ENCODE measurements at regions not wholly inside any gene's neighbourhood (a gene's known extent, or its start where the extent isn't known, plus 50 kb on each side); places are given as distances from the start of the nearest gene placed in this dataset.

GRCh38 chr9:87070336-87070735 lies 123.0 kb upstream of the GAS1 start:
- no peak overlapping the region for H3K4me3 ChIP-seq (ENCODE audit: low read length)
- ATAC-seq, result no peak
- no peak overlapping the region for H3K27ac ChIP-seq (ENCODE audit: low read length)
- no peak for DNase-seq
- H3K27me3 ChIP-seq (ENCODE audit: control insufficient read depth, insufficient read depth), result no peaks in the 10 kb centered on the region
- intact Hi-C loops (cut with DNase I), result no loop called here
- no peaks in the 10 kb centered on the region for H3K9me3 ChIP-seq (ENCODE audit: control insufficient read depth, low read length)
- 70% methylated on average over 3 of the region's 3 CpGs for WGBS
- no peaks in the 10 kb centered on the region for H3K4me1 ChIP-seq (ENCODE audit: control insufficient read depth, insufficient read depth, low read length)

- Histone ChIP-seq H3K4me1 (ENCODE audit: control insufficient read depth, insufficient read depth, low read length) (no peaks in the 10 kb centered on the region), H3K27me3 (ENCODE audit: control insufficient read depth, insufficient read depth) (no peaks in the 10 kb centered on the region), H3K4me3 (ENCODE audit: low read length) (no peak overlapping the region), H3K9me3 (ENCODE audit: control insufficient read depth, low read length) (no peaks in the 10 kb centered on the region), H3K27ac (ENCODE audit: low read length) (no peak overlapping the region)
- WGBS, result 95% methylated on average over 3 of the region's 3 CpGs
- ATAC-seq (no peak), DNase-seq (no peak)
- intact Hi-C loops (cut with DNase I), result no loop called here
These were observed 124.2 kb upstream of the GAS1 start for GRCh38 chr9:87071473-87071872.

GRCh38 chr9:87073692-87074091 lies 126.4 kb upstream of the GAS1 start:
- H3K27ac ChIP-seq (ENCODE audit: low read length), result no peak overlapping the region
- DNase-seq (no peak), ATAC-seq (no peak)
- H3K27me3 ChIP-seq (ENCODE audit: control insufficient read depth, insufficient read depth), result no peaks in the 10 kb centered on the region
- 88% methylated on average over 6 of the region's 6 CpGs for WGBS
- H3K4me1 ChIP-seq (ENCODE audit: control insufficient read depth, insufficient read depth, low read length), result no peaks in the 10 kb centered on the region
- no peaks in the 10 kb centered on the region for H3K9me3 ChIP-seq (ENCODE audit: control insufficient read depth, low read length)
- no peak overlapping the region for H3K4me3 ChIP-seq (ENCODE audit: low read length)
- intact Hi-C loops (cut with DNase I), result no loop called here

- no peaks in the 10 kb centered on the region for H3K4me1 ChIP-seq (ENCODE audit: control insufficient read depth, insufficient read depth, low read length)
- no peak overlapping the region for H3K4me3 ChIP-seq (ENCODE audit: low read length)
- DNase-seq (peak in 1 of 3 donors; percentile 24), ATAC-seq (no peak)
- intact Hi-C loops (cut with DNase I), result no loop called here
- H3K27me3 ChIP-seq (ENCODE audit: control insufficient read depth, insufficient read depth), result no peaks in the 10 kb centered on the region
- WGBS, result 94% methylated on average over 3 of the region's 3 CpGs
- no peak overlapping the region for H3K27ac ChIP-seq (ENCODE audit: low read length)
- H3K9me3 ChIP-seq (ENCODE audit: control insufficient read depth, low read length), result no peaks in the 10 kb centered on the region
These were observed 128.2 kb upstream of the GAS1 start for GRCh38 chr9:87075537-87075936.

- DNase-seq (no peak), ATAC-seq (no peak)
- intact Hi-C loops (cut with DNase I), result no loop called here
These were observed 129.5 kb upstream of the GAS1 start for GRCh38 chr9:87076825-87077224.

GRCh38 chr9:87077986-87078385 lies 130.7 kb upstream of the GAS1 start:
- DNase-seq, result no peak
- H3K27ac ChIP-seq (ENCODE audit: low read length), result no peak overlapping the region
- no peaks in the 10 kb centered on the region for H3K27me3 ChIP-seq (ENCODE audit: control insufficient read depth, insufficient read depth)
- ATAC-seq, result no peak
- no peaks in the 10 kb centered on the region for H3K9me3 ChIP-seq (ENCODE audit: control insufficient read depth, low read length)
- H3K4me1 ChIP-seq (ENCODE audit: control insufficient read depth, insufficient read depth, low read length), result peaks cover 3% of the 10 kb centered on the region
- H3K4me3 ChIP-seq (ENCODE audit: low read length), result no peak overlapping the region
- 89% methylated on average over 3 of the region's 3 CpGs for WGBS
- intact Hi-C loops (cut with DNase I), result no loop called here

More at GRCh38 chr9:87076825-87077224, 129.5 kb upstream of the GAS1 start:
- Histone ChIP-seq H3K4me3 (ENCODE audit: low read length) (no peak overlapping the region), H3K27ac (ENCODE audit: low read length) (no peak overlapping the region), H3K9me3 (ENCODE audit: control insufficient read depth, low read length) (no peaks in the 10 kb centered on the region), H3K27me3 (ENCODE audit: control insufficient read depth, insufficient read depth) (no peaks in the 10 kb centered on the region), H3K4me1 (ENCODE audit: control insufficient read depth, insufficient read depth, low read length) (peaks cover 3% of the 10 kb centered on the region)
- 53% methylated on average over 2 of the region's 2 CpGs for WGBS

- Histone ChIP-seq H3K27ac (ENCODE audit: low read length) (no peak overlapping the region), H3K4me3 (ENCODE audit: low read length) (no peak overlapping the region), H3K9me3 (ENCODE audit: control insufficient read depth, low read length) (no peaks in the 10 kb centered on the region), H3K27me3 (ENCODE audit: control insufficient read depth, insufficient read depth) (no peaks in the 10 kb centered on the region), H3K4me1 (ENCODE audit: control insufficient read depth, insufficient read depth, low read length) (peaks cover 3% of the 10 kb centered on the region)
- DNase-seq, result peak in 1 of 3 donors; percentile 22
- 33% methylated on average over 7 of the region's 7 CpGs for WGBS
- intact Hi-C loops (cut with DNase I), result loop anchor here in 1 of 4 donors (10.0 kb wide), 1 partner anchor 64 kb away; no protein-coding TSS in a partner anchor
- peak; percentile 46 to 77 for ATAC-seq
These were observed 133.4 kb upstream of the GAS1 start for GRCh38 chr9:87080512-87081264.

- H3K4me1 ChIP-seq (ENCODE audit: control insufficient read depth, insufficient read depth, low read length), result peaks cover 3% of the 10 kb centered on the region
- ATAC-seq (no peak), DNase-seq (no peak)
- H3K9me3 ChIP-seq (ENCODE audit: control insufficient read depth, low read length), result no peaks in the 10 kb centered on the region
- no peak overlapping the region for H3K4me3 ChIP-seq (ENCODE audit: low read length)
- WGBS, result 64% methylated on average over 2 of the region's 2 CpGs
- H3K27me3 ChIP-seq (ENCODE audit: control insufficient read depth, insufficient read depth), result no peaks in the 10 kb centered on the region
- intact Hi-C loops (cut with DNase I), result loop anchor here in 1 of 4 donors (10.0 kb wide), 1 partner anchor 63 kb away; no protein-coding TSS in a partner anchor
- no peak overlapping the region for H3K27ac ChIP-seq (ENCODE audit: low read length)
These were observed 134.2 kb upstream of the GAS1 start for GRCh38 chr9:87081503-87081902.

GRCh38 chr9:87083986-87084385 lies 136.7 kb upstream of the GAS1 start:
- peaks cover 6% of the 10 kb centered on the region for H3K4me1 ChIP-seq (ENCODE audit: control insufficient read depth, insufficient read depth, low read length)
- no peak overlapping the region for H3K4me3 ChIP-seq (ENCODE audit: low read length)
- WGBS, result 97% methylated on average over 13 of the region's 13 CpGs
- intact Hi-C loops (cut with DNase I), result loop anchor here in 1 of 4 donors (10.0 kb wide), 1 partner anchor 61 kb away; no protein-coding TSS in a partner anchor
- H3K27ac ChIP-seq (ENCODE audit: low read length), result no peak overlapping the region
- no peaks in the 10 kb centered on the region for H3K9me3 ChIP-seq (ENCODE audit: control insufficient read depth, low read length)
- DNase-seq, result peak in 1 of 3 donors; percentile 22
- no peak for ATAC-seq
- H3K27me3 ChIP-seq (ENCODE audit: control insufficient read depth, insufficient read depth), result no peaks in the 10 kb centered on the region

GRCh38 chr9:87084407-87084806 lies 137.1 kb upstream of the GAS1 start:
- intact Hi-C loops (cut with DNase I), result loop anchor here in 1 of 4 donors (10.0 kb wide), 1 partner anchor 60 kb away; no protein-coding TSS in a partner anchor
- DNase-seq (peak in 1 of 3 donors; percentile 25), ATAC-seq (no peak)
- Histone ChIP-seq H3K4me3 (ENCODE audit: low read length) (no peak overlapping the region), H3K27me3 (ENCODE audit: control insufficient read depth, insufficient read depth) (no peaks in the 10 kb centered on the region), H3K4me1 (ENCODE audit: control insufficient read depth, insufficient read depth, low read length) (peaks cover 9% of the 10 kb centered on the region), H3K9me3 (ENCODE audit: control insufficient read depth, low read length) (no peaks in the 10 kb centered on the region), H3K27ac (ENCODE audit: low read length) (no peak overlapping the region)
- 98% methylated on average over 12 of the region's 12 CpGs for WGBS

- WGBS, result 96% methylated on average over 27 of the region's 27 CpGs
- H3K4me3 ChIP-seq (ENCODE audit: low read length), result no peak overlapping the region
- H3K27me3 ChIP-seq (ENCODE audit: control insufficient read depth, insufficient read depth), result no peaks in the 10 kb centered on the region
- intact Hi-C loops (cut with DNase I), result loop anchor here in 1 of 4 donors (10.0 kb wide), 1 partner anchor 60 kb away; no protein-coding TSS in a partner anchor
- H3K9me3 ChIP-seq (ENCODE audit: control insufficient read depth, low read length), result no peaks in the 10 kb centered on the region
- H3K4me1 ChIP-seq (ENCODE audit: control insufficient read depth, insufficient read depth, low read length), result peaks cover 10% of the 10 kb centered on the region
- H3K27ac ChIP-seq (ENCODE audit: low read length), result no peak overlapping the region
- DNase-seq (peak in 1 of 3 donors; percentile 16), ATAC-seq (no peak)
These were observed 137.8 kb upstream of the GAS1 start for GRCh38 chr9:87085073-87085472.

Data from right cardiac atrium (tissue), 5 donors.